ENCODE measurements at regions not wholly inside any gene's neighbourhood (a gene's known extent, or its start where the extent isn't known, plus 50 kb on each side); places are given as distances from the start of the nearest gene placed in this dataset.
"Not testable (repeated sequence)": the region's sequence is repeated elsewhere in the genome, so short reads cannot be mapped to it uniquely, and the experiment has no call there.

DNA sequence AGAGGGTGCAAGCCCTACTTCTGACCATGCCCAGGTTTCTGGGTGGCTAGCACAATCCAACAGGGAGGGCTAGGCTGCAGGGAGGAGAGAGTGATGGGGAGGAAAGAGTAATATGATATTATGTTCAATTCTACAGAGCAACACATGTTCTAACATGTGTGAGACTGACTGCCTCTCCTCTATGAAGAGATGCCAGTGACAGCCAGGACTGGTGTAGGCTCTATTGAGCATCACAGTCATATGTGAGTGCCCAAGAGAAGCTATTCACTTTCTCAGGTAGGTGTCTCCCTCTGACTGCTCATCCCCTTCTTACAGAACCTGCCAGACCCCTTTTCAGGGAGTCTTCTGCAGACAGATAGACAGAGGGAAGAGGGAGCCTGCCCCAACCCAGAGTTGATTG lies 446.1 kb downstream of the SIPA1L2 start:
- no peak for DNase-seq

- no peak for DNase-seq
These were observed 446.6 kb downstream of the SIPA1L2 start for GRCh38 chr1:232183266-232183800.

GRCh38 chr1:232182236-232182635 lies 447.7 kb downstream of the SIPA1L2 start:
- no peak for DNase-seq

- DNase-seq = no peak
These were observed 449.2 kb downstream of the SIPA1L2 start for GRCh38 chr1:232180779-232181136.

DNA sequence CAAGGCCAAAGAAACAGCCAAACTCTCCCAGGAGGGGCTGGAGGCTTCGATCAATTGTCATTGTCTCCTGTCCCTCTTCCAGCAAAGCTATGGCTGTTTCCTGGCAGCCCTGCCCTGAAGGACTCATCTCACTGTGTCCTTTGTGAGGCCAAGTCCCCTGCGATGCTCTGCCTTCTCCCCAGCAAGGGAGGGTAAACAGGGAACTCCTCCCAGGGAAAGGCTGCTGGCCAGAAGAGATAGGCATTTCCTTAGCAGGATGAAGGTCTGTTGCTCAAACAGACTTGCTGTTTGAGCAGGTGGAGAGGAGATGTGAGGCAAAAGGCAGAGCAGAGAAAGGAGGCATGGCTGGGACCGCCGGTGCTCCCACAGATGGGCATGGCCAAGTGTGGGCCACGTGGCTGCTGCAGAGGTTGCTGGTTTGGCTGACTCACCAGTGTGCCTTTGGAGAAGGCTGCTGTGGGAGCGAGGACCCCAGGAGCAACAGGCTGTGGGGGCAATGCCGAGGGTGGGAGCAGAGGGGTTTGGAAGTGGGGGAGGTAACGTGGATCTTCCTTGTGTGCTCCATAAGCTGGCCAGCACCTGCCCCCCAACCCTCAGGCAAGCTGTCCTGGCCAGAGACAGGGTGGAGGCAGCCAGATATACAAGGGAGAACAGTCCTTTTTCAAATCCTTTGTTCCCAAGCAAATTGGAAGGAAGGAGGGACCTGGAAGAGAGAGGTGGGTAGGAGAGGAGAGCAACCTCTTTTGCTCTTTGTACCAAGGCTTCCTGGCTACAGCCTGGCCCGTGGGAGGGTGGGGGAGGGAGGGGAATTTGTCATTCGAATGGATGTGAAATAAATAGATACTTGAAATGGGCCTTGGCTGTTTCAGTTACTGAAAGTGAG lies 449.8 kb downstream of the SIPA1L2 start:
- no peak for DNase-seq

DNA sequence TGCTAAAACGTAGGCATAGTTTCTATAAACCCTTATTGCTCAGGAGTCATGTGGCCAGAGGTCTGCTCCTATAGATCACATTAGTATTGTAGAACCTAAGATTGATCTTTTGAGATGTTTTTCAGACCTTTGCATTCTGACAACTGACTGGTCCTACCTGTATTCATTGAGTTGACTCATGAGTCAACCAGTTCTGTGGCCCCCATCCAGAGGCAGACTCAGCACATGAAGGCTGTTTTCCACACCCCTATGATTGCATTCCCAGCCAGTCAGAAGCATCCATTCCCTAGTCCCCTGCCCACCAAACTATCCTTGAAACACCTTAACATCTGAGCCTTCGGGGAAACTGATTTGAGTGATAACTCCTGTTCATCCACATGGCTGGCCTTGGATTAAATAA lies 451.7 kb downstream of the SIPA1L2 start:
- DNase-seq = no peak

DNA sequence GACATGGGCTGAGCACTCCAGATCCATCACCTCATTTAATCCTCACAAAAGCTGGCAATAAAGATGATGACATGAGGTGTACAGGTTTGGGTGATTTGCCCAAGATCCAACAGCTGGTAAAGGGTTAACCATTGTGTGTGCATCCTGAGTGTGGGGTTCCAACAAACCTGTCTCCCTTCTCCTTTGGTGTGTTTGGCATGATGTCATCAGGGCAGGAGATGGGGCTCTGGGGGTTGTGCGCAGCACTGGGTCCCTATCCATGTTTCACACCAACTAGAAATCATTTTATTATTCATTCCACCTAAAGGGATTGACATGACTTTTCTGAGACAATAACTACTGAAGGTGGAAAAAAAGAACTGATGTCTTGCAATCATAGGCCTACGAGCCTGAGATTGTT lies 452.5 kb downstream of the SIPA1L2 start:
- no peak for DNase-seq

GRCh38 chr1:232176222-232176621 lies 453.7 kb downstream of the SIPA1L2 start:
- DNase-seq = no peak

GRCh38 chr1:232174306-232174705 lies 455.6 kb downstream of the SIPA1L2 start:
- DNase-seq = peak in 2 of 3 donors; percentile 15 to 33

DNA sequence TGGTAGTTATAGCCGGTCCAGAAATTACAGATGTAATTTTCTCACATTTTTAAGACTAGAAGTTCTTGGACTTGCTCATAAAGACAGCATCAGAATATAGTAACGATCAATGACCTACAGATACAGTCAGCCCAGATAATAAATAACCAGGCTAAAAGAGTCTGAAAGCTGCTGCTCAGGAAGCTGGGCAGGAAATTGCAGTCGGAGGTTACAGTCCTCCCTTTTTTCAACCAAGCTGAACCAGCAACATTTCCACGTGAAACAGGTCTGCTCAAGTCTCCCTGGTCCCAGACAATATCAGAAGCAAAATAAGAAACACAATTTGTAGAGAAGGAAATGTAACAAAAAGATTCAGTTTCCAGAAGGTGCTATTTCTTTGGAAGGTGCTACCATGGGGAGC lies 457.4 kb downstream of the SIPA1L2 start:
- no peak for DNase-seq

- DNase-seq = no peak
These were observed 459.0 kb downstream of the SIPA1L2 start for GRCh38 chr1:232170909-232171308.

GRCh38 chr1:232169436-232169835 lies 460.5 kb downstream of the SIPA1L2 start:
- DNase-seq = no peak

DNA sequence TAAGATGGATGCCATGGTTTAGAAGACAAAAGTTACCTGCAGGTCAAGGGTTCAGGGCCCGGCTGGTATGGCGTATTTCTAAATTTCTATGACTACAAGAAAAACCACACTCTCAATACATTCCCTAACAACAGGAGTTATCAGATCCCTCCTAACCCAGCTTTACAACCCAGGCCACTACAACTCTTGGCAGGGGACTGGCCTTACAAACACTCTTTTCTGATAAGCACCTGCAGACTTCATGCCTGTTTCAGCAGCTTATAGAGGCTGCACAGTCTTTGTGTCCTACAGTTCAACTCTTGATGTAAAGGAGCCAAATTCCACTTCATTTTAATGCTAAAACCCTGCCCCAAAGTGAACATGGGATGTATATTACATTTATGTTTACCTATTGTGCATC lies 461.4 kb downstream of the SIPA1L2 start:
- no peak for DNase-seq

GRCh38 chr1:232166942-232167341 lies 463.0 kb downstream of the SIPA1L2 start:
- DNase-seq = no peak

DNA sequence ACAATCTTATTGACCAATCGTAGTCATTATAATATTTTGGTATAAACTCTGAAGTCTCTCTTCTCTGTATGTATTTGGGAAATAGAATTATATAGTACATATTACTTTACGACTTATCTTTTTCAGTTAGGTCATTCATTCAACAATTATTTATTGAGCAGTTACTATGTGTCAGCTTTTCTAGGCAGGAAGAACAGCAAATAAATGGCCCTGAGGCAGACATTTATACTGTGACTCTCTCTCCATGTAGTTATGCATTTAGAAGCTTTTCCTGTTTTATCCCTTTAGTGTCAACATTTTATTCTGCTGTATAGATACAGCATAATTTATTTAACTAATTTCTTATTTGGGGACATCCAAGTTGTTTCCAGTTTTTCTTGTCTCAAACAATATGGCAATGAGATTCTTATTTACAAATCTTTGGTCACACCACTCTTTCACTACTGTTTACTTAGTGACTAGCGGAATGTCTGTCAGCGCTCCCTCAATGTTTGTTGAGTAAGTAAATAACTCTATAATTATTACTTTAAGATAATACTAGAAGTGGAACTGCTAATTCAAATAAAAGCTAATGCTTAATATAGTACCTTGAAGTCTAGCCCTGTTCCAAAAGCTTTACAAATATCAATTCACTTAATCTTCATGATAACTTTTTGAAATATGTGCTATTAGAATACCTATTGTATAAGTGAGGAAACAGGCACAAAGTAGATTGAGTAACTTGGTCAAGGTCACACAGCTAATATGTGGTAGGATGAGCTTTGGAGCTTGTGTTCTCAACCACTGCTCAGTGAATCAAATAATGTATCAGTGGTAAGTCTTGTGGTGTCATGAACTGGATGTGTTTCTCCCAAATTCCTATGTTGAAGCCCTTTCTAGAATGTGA lies 465.6 kb downstream of the SIPA1L2 start:
- no peak for DNase-seq

DNA sequence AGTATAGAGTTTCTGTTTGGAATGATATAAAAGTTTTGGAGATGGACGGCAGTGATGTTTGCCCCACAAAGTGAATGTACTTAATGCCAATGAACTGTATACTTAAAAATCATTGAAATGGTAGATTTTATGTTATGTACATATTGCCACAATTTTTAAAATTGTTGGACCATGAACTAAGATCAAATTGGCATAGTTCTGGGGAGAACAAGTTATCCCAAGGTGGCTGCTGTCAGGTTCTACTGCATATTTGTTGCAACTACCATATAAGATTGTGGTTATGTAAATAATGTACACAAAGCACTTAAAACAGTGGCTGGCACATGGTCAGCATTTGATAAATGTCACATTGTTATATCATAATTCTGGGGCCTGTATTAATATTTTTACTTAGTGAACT lies 466.4 kb downstream of the SIPA1L2 start:
- DNase-seq = no peak

DNA sequence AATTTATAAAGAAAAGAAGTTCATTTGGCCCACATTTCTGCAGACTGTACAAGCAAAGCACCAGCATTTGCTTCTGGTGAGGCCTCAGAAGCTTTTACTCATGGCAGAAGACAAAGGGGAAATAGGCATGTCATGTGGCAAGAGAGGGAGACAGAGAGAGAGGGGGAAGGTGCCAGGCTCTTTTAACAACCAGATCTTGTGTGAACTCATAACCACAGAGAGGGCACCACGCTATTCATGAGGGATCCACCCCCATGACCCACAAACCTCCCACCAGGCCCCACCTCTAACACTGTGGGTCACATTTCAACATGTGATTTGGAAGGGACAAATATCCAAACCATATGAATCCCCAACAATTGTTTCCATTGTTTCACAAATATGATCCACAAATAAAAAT lies 467.9 kb downstream of the SIPA1L2 start:
- DNase-seq = no peak

GRCh38 chr1:232158558-232158957 lies 471.4 kb downstream of the SIPA1L2 start:
- not testable (repeated sequence) for DNase-seq

GRCh38 chr1:232156070-232156469 lies 473.9 kb downstream of the SIPA1L2 start:
- DNase-seq = not testable (repeated sequence)

DNA sequence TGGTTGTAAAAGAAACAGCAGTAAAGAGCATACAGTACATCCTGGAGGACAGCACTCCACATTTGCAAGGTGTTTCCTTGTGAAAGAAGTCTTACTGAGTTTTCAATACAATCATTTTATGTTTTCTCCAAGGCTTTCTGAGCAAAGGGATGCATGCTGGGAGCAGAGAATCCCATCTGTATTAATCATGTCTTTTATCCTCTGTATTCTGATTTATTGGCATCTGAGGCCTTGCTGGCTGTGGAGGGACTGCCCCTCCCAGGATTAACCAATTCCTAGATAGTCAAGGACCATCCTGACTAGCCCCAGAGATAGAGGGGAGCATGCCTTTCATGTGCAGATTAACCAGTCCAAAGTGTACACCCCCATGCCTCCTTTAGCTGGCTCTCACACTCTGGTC lies 476.3 kb downstream of the SIPA1L2 start:
- no peak for DNase-seq

DNA sequence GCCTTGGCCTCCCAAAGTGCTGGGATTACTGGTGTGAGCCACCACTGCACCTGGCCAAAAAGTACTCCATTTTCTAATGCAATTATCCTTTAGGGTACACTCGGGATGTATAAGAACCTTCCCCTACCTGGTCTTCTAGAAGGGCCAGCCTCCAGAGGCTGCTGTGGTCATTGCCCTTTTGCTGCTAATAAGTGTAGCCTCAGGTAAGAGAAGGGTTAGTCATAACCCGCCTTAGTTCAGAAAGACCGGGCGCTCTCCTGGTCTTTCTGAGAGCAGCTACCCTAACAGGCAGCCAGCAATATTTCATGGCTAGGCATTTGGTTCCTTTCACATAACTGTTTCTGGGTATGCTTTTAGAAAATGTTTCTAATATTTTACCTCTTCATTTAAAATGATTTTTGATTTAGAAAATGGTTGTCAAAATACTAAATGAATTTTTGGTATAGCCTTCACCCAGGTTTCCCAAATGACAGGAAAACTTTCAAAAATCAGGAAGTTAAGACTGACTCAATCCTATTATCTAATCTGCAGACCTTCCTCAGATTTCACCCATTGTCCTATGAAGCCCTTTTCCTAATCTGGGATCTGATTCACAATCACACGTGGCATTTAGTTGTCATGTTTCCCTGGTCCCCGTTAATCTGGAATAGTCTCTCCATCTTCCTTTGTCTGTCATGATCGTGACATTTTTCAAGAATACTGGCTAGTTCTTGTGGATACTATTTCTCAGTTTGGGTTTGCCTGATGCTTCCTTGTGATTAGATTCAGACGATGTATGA lies 479.0 kb downstream of the SIPA1L2 start:
- DNase-seq = no peak

- DNase-seq = peak in 2 of 3 donors; percentile 16 to 21
These were observed 480.4 kb downstream of the SIPA1L2 start for GRCh38 chr1:232149287-232150201.

Data from suppressor macrophage treated with lipopolysaccharide for 1 hour (primary cell).